Mesodermal cell (in vitro differentiated cells): ENCODE measurements at regions not wholly inside any gene's neighbourhood (a gene's known extent, or its start where the extent isn't known, plus 50 kb on each side); places are given as distances from the start of the nearest gene placed in this dataset.

Source experiments
- H3K27ac ChIP-seq: 2 replicates; pipeline ENCODE4 v1.7.0; 2013; ENCODE audit warnings: mild to moderate bottlenecking, low read depth, low read length, moderate library complexity; ENCODE audit not compliant: severe bottlenecking
- H3K36me3 ChIP-seq: 2 replicates; pipeline ENCODE4 v1.7.1; 2013; ENCODE audit warnings: mild to moderate bottlenecking, low read length, moderate library complexity; ENCODE audit not compliant: control insufficient read depth, insufficient read depth
- H3K4me1 ChIP-seq: one replicate; pipeline ENCODE4 v1.7.1; 2013; ENCODE audit warnings: mild to moderate bottlenecking, low read length; ENCODE audit not compliant: insufficient read depth, control insufficient read depth, poor library complexity, severe bottlenecking
- H3K4me3 ChIP-seq: 2 replicates; pipeline ENCODE4 v1.7.0; 2013; ENCODE audit warnings: low read length, control low read depth, mild to moderate bottlenecking; ENCODE audit not compliant: insufficient read depth, poor library complexity, severe bottlenecking; ENCODE audit errors: extremely low read depth
- H3K9me3 ChIP-seq: 2 replicates; pipeline ENCODE4 v1.7.1; 2013; ENCODE audit warnings: mild to moderate bottlenecking, low read length, moderate library complexity; ENCODE audit not compliant: control insufficient read depth
- WGBS, 2 experiments: methylation state at CpG; one replicate each; pipeline ENCODE4 v1.1.5; 2013; ENCODE audit warnings: missing lambda C conversion rate in 2 of 2; ENCODE audit not compliant: insufficient coverage in 2 of 2; 5-methylcytosine and 5-hydroxymethylcytosine counted together

- Histone ChIP-seq H3K4me3 (no peak overlapping the region), H3K4me1 (no peaks in the 10 kb centered on the region), H3K9me3 (no peaks in the 10 kb centered on the region), H3K36me3 (no peaks in the 10 kb centered on the region), H3K27ac (no peak overlapping the region)
- WGBS, 2 experiments, result 89 to 93% methylated on average over 7 to 8 of the region's 11 CpGs
Measured at GRCh38 chr16:64892835-64893785, 228.8 kb downstream of the CDH11 start.

GRCh38 chr16:64889446-64889845 is 232.4 kb downstream of the CDH11 start:
- Histone ChIP-seq H3K36me3 (no peaks in the 10 kb centered on the region), H3K27ac (no peak overlapping the region), H3K9me3 (no peaks in the 10 kb centered on the region), H3K4me1 (no peaks in the 10 kb centered on the region), H3K4me3 (no peak overlapping the region)
- 55% methylated on average over 2 of the region's 2 CpGs; no CpG with 5 or more reads in 1 of the 2 experiments for WGBS, 2 experiments

GRCh38 chr16:64887651-64888050 is 234.2 kb downstream of the CDH11 start:
- H3K36me3 ChIP-seq, result no peaks in the 10 kb centered on the region

GRCh38 chr16:64882078-64882784 is 239.6 kb downstream of the CDH11 start:
- Histone ChIP-seq H3K4me3 (no peak overlapping the region), H3K9me3 (no peaks in the 10 kb centered on the region), H3K36me3 (no peaks in the 10 kb centered on the region), H3K4me1 (no peaks in the 10 kb centered on the region), H3K27ac (no peak overlapping the region)
- 83 to 88% methylated on average over 1 to 2 of the region's 6 CpGs for WGBS, 2 experiments

More at GRCh38 chr16:64887651-64888050, 234.2 kb downstream of the CDH11 start:
- H3K4me3 ChIP-seq, result no peak overlapping the region
- H3K9me3 ChIP-seq, result no peaks in the 10 kb centered on the region
- H3K27ac ChIP-seq, result no peak overlapping the region
- no peaks in the 10 kb centered on the region for H3K4me1 ChIP-seq

GRCh38 chr16:64880994-64881393 is 240.9 kb downstream of the CDH11 start:
- H3K9me3 ChIP-seq, result no peaks in the 10 kb centered on the region
- no peaks in the 10 kb centered on the region for H3K4me1 ChIP-seq
- WGBS, 2 experiments, result 100% methylated on average over 1 of the region's 2 CpGs; no CpG with 5 or more reads in 1 of the 2 experiments
- H3K27ac ChIP-seq, result no peak overlapping the region
- no peak overlapping the region for H3K4me3 ChIP-seq
- no peaks in the 10 kb centered on the region for H3K36me3 ChIP-seq

GRCh38 chr16:64880006-64880405 is 241.9 kb downstream of the CDH11 start:
- Histone ChIP-seq H3K4me3 (no peak overlapping the region), H3K27ac (no peak overlapping the region), H3K4me1 (no peaks in the 10 kb centered on the region), H3K36me3 (no peaks in the 10 kb centered on the region), H3K9me3 (no peaks in the 10 kb centered on the region)
- WGBS, 2 experiments, result 85 to 100% methylated on average over 1 to 2 of the region's 3 CpGs

- WGBS, 2 experiments, result 96 to 100% methylated on average over 3 to 4 of the region's 4 CpGs
Measured at GRCh38 chr16:64878940-64879339, 242.9 kb downstream of the CDH11 start.

GRCh38 chr16:64872101-64872500 is 249.8 kb downstream of the CDH11 start:
- Histone ChIP-seq H3K4me1 (peaks cover 2% of the 10 kb centered on the region), H3K4me3 (no peak overlapping the region), H3K36me3 (no peaks in the 10 kb centered on the region), H3K27ac (no peak overlapping the region), H3K9me3 (no peaks in the 10 kb centered on the region)
- WGBS, 2 experiments, result 86 to 100% methylated on average over 1 to 2 of the region's 2 CpGs

More at GRCh38 chr16:64878940-64879339, 242.9 kb downstream of the CDH11 start:
- Histone ChIP-seq H3K27ac (no peak overlapping the region), H3K9me3 (no peaks in the 10 kb centered on the region), H3K4me3 (no peak overlapping the region), H3K4me1 (no peaks in the 10 kb centered on the region), H3K36me3 (no peaks in the 10 kb centered on the region)

- Histone ChIP-seq H3K27ac (no peak overlapping the region), H3K9me3 (no peaks in the 10 kb centered on the region), H3K36me3 (no peaks in the 10 kb centered on the region), H3K4me1 (peaks cover 2% of the 10 kb centered on the region), H3K4me3 (no peak overlapping the region)
- WGBS, 2 experiments, result 94 to 100% methylated on average over 2 of the region's 3 CpGs
Measured at GRCh38 chr16:64870859-64871258, 251.0 kb downstream of the CDH11 start.

GRCh38 chr16:64869781-64870180 is 252.1 kb downstream of the CDH11 start:
- no peak overlapping the region for H3K27ac ChIP-seq
- no peaks in the 10 kb centered on the region for H3K9me3 ChIP-seq
- no peaks in the 10 kb centered on the region for H3K36me3 ChIP-seq
- H3K4me3 ChIP-seq, result no peak overlapping the region
- no CpG with 5 or more reads among the region's 5 CpGs for WGBS, 2 experiments
- H3K4me1 ChIP-seq, result peaks cover 11% of the 10 kb centered on the region
